ENCODE measurements at regions not wholly inside any gene's neighbourhood (a gene's known extent, or its start where the extent isn't known, plus 50 kb on each side); places are given as distances from the start of the nearest gene placed in this dataset.

- TF ChIP-seq CTCF (IDR thresholded peaks at IDR 0.05; ENCODE audit: low read depth, low read length) (no peak), EZH2phosphoT487 (IDR thresholded peaks at IDR 0.05; ENCODE audit: low read depth) (no peak)
Observed at GRCh38 chr9:7227951-7228350, 470.2 kb downstream of the KDM4C start.

All from OCI-LY3 (cell line).